GM23338 (cell line): ENCODE measurements at regions not wholly inside any gene's neighbourhood (a gene's known extent, or its start where the extent isn't known, plus 50 kb on each side); places are given as distances from the start of the nearest gene placed in this dataset.

Experiments
- ATAC-seq: fragments of 200-7000 bp; cut with Tn5 transposase; 3 replicates; pipeline ENCODE4 v1.9.1; 2020
- DNase-seq: peaks from one replicate; pipeline ENCODE4 v3.0.0-alpha.2; 2015; ENCODE audit warnings: low spot score
- H2AFZ ChIP-seq: fragments of 200-600 bp; sonication (generic); 2 replicates; pipeline ENCODE4 v1.8.0; 2016; ENCODE audit warnings: antibody characterized with exemption, mild to moderate bottlenecking, moderate library complexity
- H3F3A ChIP-seq: fragments of 200-600 bp; sonication (generic); replicated peaks from 2 replicates; pipeline ENCODE4 v1.8.0; 2017; ENCODE audit warnings: antibody characterized with exemption, mixed run types, low read depth
- H3K27ac ChIP-seq: fragments of 200-600 bp; sonication (generic); 2 replicates; pipeline ENCODE4 v1.6.1; 2016; ENCODE audit warnings: low read depth
- H3K27me3 ChIP-seq: fragments of 200-600 bp; sonication (generic); 2 replicates; pipeline ENCODE4 v1.8.0; 2016; ENCODE audit warnings: mild to moderate bottlenecking, mixed run types, moderate library complexity; ENCODE audit not compliant: insufficient read depth
- H3K36me3 ChIP-seq: fragments of 200-600 bp; sonication (generic); 2 replicates; pipeline ENCODE4 v1.8.0; 2016; ENCODE audit warnings: mild to moderate bottlenecking; ENCODE audit not compliant: insufficient read depth
- H3K4me1 ChIP-seq: fragments of 200-600 bp; sonication (generic); 2 replicates; pipeline ENCODE4 v1.8.0; 2016; ENCODE audit warnings: mild to moderate bottlenecking, moderate library complexity; ENCODE audit not compliant: insufficient read depth
- H3K4me2 ChIP-seq: fragments of 200-600 bp; sonication (generic); 2 replicates; pipeline ENCODE4 v1.7.1; 2017; ENCODE audit warnings: mixed run types
- H3K4me3 ChIP-seq: fragments of 200-600 bp; sonication (generic); 2 replicates; pipeline ENCODE4 v1.6.1; 2016; ENCODE audit warnings: mixed run types
- H3K79me2 ChIP-seq: fragments of 200-600 bp; sonication (generic); replicated peaks from 2 replicates; pipeline ENCODE4 v1.8.0; 2017; ENCODE audit warnings: mild to moderate bottlenecking; ENCODE audit not compliant: insufficient read depth
- H3K9me2 ChIP-seq: fragments of 200-600 bp; sonication (generic); 2 replicates; pipeline ENCODE4 v1.8.0; 2017; ENCODE audit not compliant: insufficient read depth
- H4K20me1 ChIP-seq: fragments of 200-600 bp; sonication (generic); replicated peaks from 2 replicates; pipeline ENCODE4 v1.8.0; 2017; ENCODE audit warnings: mild to moderate bottlenecking; ENCODE audit not compliant: insufficient read depth
- H3K27ac Mint-ChIP-seq: 2 replicates; pipeline ENCODE4 v1.8.0; 2020; ENCODE audit warnings: inconsistent platforms, mild to moderate bottlenecking, moderate library complexity, mixed read lengths
- H3K27me3 Mint-ChIP-seq: 3 replicates; pipeline ENCODE4 v1.8.0; 2022; ENCODE audit warnings: low read depth, mild to moderate bottlenecking, moderate library complexity, mixed read lengths, inconsistent platforms; ENCODE audit not compliant: insufficient read depth, poor library complexity
- H3K36me3 Mint-ChIP-seq: 3 replicates; pipeline ENCODE4 v1.8.0; 2021; ENCODE audit warnings: low read depth, mild to moderate bottlenecking, inconsistent platforms, moderate library complexity, mixed read lengths
- H3K4me1 Mint-ChIP-seq: 3 replicates; pipeline ENCODE4 v1.8.0; 2020; ENCODE audit warnings: mild to moderate bottlenecking, inconsistent platforms, mixed read lengths
- H3K4me3 Mint-ChIP-seq: 3 replicates; pipeline ENCODE4 v1.8.0; 2021; ENCODE audit warnings: moderate library complexity, mild to moderate bottlenecking, inconsistent platforms, mixed read lengths
- H3K9me3 Mint-ChIP-seq: 3 replicates; pipeline ENCODE4 v1.8.0; 2020; ENCODE audit warnings: moderate library complexity, mild to moderate bottlenecking, inconsistent platforms, mixed read lengths
- CREB1 ChIP-seq: fragments of 250-450 bp; sonication (Bioruptor Pico); IDR thresholded peaks from 2 replicates; pipeline ENCODE4 v1.5.0; 2020; ENCODE audit warnings: low read depth, mild to moderate bottlenecking, moderate library complexity
- EZH2 ChIP-seq: fragments of 200-600 bp; sonication (generic); IDR thresholded peaks from one replicate; pipeline ENCODE4 v1.8.0; 2017; ENCODE audit warnings: antibody characterized with exemption, mild to moderate bottlenecking, low read depth; ENCODE audit not compliant: unreplicated experiment
- EZH2phosphoT487 ChIP-seq: fragments of 200-600 bp; sonication (generic); IDR thresholded peaks from one replicate; pipeline ENCODE4 v1.8.1; 2018; ENCODE audit warnings: antibody characterized with exemption; ENCODE audit not compliant: unreplicated experiment
- JUNB ChIP-seq: IDR thresholded peaks from one replicate; pipeline ENCODE4 v1.6.1; 2016; ENCODE audit warnings: antibody characterized with exemption; ENCODE audit not compliant: unreplicated experiment
- NANOG ChIP-seq: IDR thresholded peaks from 2 replicates; pipeline ENCODE4 v1.6.1; 2016; ENCODE audit warnings: antibody characterized with exemption, borderline replicate concordance
- POLR2AphosphoS5 ChIP-seq: IDR thresholded peaks from 2 replicates; pipeline ENCODE4 v1.6.1; 2016; ENCODE audit warnings: antibody characterized with exemption, low read depth
- STAT1 ChIP-seq: IDR thresholded peaks from one replicate; pipeline ENCODE4 v1.6.1; 2016; ENCODE audit warnings: antibody characterized with exemption; ENCODE audit not compliant: unreplicated experiment
- ZNF114 ChIP-seq: fragments of 250-450 bp; sonication (Bioruptor Pico); IDR thresholded peaks from 2 replicates; pipeline ENCODE4 v1.5.0; 2020; ENCODE audit warnings: mild to moderate bottlenecking, moderate library complexity
- ZNF331 ChIP-seq: fragments of 250-450 bp; sonication (Bioruptor Pico); IDR thresholded peaks from 2 replicates; pipeline ENCODE4 v1.5.0; 2020; ENCODE audit warnings: low read depth, mild to moderate bottlenecking, moderate library complexity
- ZNF462 ChIP-seq: fragments of 250-450 bp; sonication (Bioruptor Pico); IDR thresholded peaks from 2 replicates; pipeline ENCODE4 v1.5.0; 2020; ENCODE audit warnings: mild to moderate bottlenecking, moderate library complexity
- TF ChIP-seq, protein P1 (sequence below), 2 experiments: fragments of 200-600 bp in 1 of 2; sonication (generic) in 1 of 2; conservative IDR thresholded peaks; 2 replicates each; pipeline versions ENCODE4 v1.5.1 to v1.6.1; 2016 to 2017; ENCODE audit warnings: antibody characterized with exemption in 2 of 2, low read depth in 2 of 2, mild to moderate bottlenecking in 2 of 2, moderate library complexity in 1 of 2
- TF ChIP-seq, protein P2 (sequence below): IDR thresholded peaks from one replicate; pipeline ENCODE4 v1.6.1; 2018; ENCODE audit warnings: antibody characterized with exemption; ENCODE audit not compliant: unreplicated experiment
- TF ChIP-seq, protein P3 (sequence below): IDR thresholded peaks from 2 replicates; pipeline ENCODE4 v1.6.1; 2016; ENCODE audit warnings: antibody characterized with exemption

- H3K4me1 Mint-ChIP-seq: peaks cover 52% of the 10 kb centered on the region
- peaks cover 16% of the 10 kb centered on the region for H3K27me3 Mint-ChIP-seq
- Histone ChIP-seq H3K4me1 (peaks cover 7% of the 10 kb centered on the region; the same call in 1 of the 2 replicates), H3K27me3 (no peaks in the 10 kb centered on the region), H3K9me2 (no peaks in the 10 kb centered on the region), H3F3A (no peaks in the 10 kb centered on the region), H4K20me1 (no peaks in the 10 kb centered on the region), H3K4me3 (no peak overlapping the region), H3K36me3 (no peaks in the 10 kb centered on the region), H3K27ac (no peak overlapping the region), H2AFZ (no peak overlapping the region), H3K4me2 (no peak overlapping the region), H3K79me2 (no peaks in the 10 kb centered on the region)
- no peak overlapping the region for H3K27ac Mint-ChIP-seq
- TF ChIP-seq, protein P1, sequence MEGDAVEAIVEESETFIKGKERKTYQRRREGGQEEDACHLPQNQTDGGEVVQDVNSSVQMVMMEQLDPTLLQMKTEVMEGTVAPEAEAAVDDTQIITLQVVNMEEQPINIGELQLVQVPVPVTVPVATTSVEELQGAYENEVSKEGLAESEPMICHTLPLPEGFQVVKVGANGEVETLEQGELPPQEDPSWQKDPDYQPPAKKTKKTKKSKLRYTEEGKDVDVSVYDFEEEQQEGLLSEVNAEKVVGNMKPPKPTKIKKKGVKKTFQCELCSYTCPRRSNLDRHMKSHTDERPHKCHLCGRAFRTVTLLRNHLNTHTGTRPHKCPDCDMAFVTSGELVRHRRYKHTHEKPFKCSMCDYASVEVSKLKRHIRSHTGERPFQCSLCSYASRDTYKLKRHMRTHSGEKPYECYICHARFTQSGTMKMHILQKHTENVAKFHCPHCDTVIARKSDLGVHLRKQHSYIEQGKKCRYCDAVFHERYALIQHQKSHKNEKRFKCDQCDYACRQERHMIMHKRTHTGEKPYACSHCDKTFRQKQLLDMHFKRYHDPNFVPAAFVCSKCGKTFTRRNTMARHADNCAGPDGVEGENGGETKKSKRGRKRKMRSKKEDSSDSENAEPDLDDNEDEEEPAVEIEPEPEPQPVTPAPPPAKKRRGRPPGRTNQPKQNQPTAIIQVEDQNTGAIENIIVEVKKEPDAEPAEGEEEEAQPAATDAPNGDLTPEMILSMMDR (conservative IDR thresholded peaks at IDR 0.05; ENCODE audit: low read depth in 2 of 2): no peak
- TF ChIP-seq, protein P2, sequence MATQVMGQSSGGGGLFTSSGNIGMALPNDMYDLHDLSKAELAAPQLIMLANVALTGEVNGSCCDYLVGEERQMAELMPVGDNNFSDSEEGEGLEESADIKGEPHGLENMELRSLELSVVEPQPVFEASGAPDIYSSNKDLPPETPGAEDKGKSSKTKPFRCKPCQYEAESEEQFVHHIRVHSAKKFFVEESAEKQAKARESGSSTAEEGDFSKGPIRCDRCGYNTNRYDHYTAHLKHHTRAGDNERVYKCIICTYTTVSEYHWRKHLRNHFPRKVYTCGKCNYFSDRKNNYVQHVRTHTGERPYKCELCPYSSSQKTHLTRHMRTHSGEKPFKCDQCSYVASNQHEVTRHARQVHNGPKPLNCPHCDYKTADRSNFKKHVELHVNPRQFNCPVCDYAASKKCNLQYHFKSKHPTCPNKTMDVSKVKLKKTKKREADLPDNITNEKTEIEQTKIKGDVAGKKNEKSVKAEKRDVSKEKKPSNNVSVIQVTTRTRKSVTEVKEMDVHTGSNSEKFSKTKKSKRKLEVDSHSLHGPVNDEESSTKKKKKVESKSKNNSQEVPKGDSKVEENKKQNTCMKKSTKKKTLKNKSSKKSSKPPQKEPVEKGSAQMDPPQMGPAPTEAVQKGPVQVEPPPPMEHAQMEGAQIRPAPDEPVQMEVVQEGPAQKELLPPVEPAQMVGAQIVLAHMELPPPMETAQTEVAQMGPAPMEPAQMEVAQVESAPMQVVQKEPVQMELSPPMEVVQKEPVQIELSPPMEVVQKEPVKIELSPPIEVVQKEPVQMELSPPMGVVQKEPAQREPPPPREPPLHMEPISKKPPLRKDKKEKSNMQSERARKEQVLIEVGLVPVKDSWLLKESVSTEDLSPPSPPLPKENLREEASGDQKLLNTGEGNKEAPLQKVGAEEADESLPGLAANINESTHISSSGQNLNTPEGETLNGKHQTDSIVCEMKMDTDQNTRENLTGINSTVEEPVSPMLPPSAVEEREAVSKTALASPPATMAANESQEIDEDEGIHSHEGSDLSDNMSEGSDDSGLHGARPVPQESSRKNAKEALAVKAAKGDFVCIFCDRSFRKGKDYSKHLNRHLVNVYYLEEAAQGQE: no peak
- TF ChIP-seq EZH2 (no peak), ZNF462 (no peak), POLR2AphosphoS5 (no peak), EZH2phosphoT487 (no peak), CREB1 (CRISPR knock-in tag) (no peak), STAT1 (no peak), NANOG (no peak), JUNB (no peak), ZNF114 (CRISPR knock-in tag) (no peak), ZNF331 (CRISPR knock-in tag) (no peak)
- TF ChIP-seq, protein P3, sequence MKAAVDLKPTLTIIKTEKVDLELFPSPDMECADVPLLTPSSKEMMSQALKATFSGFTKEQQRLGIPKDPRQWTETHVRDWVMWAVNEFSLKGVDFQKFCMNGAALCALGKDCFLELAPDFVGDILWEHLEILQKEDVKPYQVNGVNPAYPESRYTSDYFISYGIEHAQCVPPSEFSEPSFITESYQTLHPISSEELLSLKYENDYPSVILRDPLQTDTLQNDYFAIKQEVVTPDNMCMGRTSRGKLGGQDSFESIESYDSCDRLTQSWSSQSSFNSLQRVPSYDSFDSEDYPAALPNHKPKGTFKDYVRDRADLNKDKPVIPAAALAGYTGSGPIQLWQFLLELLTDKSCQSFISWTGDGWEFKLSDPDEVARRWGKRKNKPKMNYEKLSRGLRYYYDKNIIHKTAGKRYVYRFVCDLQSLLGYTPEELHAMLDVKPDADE: no peak
- H3K36me3 Mint-ChIP-seq: peaks cover 4% of the 10 kb centered on the region; the same call in 2 of the 3 replicates
- no peak overlapping the region for H3K4me3 Mint-ChIP-seq
- peaks cover 12% of the 10 kb centered on the region for H3K9me3 Mint-ChIP-seq
- no peak for DNase-seq
- ATAC-seq: no peak
Measured at GRCh38 chr15:70195171-70195570, 97.5 kb upstream of the TLE3 start.
